ENCODE measurements at regions not wholly inside any gene's neighbourhood (a gene's known extent, or its start where the extent isn't known, plus 50 kb on each side); places are given as distances from the start of the nearest gene placed in this dataset.

- ATAC-seq (no peak), DNase-seq (no peak)
- no peak overlapping the region for H3K4me3 Mint-ChIP-seq
- H3K4me1 Mint-ChIP-seq: no peaks in the 10 kb centered on the region
- peaks cover 2% of the 10 kb centered on the region for H3K9me3 Mint-ChIP-seq (ENCODE audit: low read depth)
- CTCF ChIA-PET: no interaction called here
- H3K27me3 Mint-ChIP-seq: no peaks in the 10 kb centered on the region
- no peak overlapping the region for H3K27ac Mint-ChIP-seq
- no peaks in the 10 kb centered on the region for H3K36me3 Mint-ChIP-seq
These were observed 411.2 kb downstream of the PLPP3 start for GRCh38 chr1:56168176-56168575.

DNA sequence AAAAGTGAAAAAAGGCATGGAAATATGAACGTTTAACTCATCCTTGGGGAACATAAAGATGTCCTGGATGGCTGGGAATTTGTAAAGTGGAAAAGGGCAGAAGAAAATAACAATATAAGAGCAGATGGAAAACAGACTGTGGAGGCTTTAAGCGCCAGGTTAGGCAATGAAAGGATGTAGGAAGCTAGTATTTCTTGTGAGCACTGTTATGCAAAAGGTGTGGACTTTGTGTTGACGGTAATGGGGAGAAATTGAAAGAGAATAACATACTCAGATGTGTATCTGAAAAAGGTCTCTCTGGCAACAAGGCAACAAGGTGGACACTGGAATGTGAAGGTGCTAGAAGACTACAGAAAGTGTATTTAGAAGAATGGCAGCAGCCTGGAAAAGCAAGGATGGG, 411.8 kb downstream of the PLPP3 start:
- no peak for DNase-seq
- CTCF ChIA-PET: no interaction called here
- Mint-ChIP-seq H3K27me3 (no peaks in the 10 kb centered on the region), H3K9me3 (ENCODE audit: low read depth) (peaks cover 2% of the 10 kb centered on the region), H3K4me1 (no peaks in the 10 kb centered on the region), H3K4me3 (no peak overlapping the region), H3K27ac (no peak overlapping the region), H3K36me3 (no peaks in the 10 kb centered on the region)
- ATAC-seq: no peak

DNA sequence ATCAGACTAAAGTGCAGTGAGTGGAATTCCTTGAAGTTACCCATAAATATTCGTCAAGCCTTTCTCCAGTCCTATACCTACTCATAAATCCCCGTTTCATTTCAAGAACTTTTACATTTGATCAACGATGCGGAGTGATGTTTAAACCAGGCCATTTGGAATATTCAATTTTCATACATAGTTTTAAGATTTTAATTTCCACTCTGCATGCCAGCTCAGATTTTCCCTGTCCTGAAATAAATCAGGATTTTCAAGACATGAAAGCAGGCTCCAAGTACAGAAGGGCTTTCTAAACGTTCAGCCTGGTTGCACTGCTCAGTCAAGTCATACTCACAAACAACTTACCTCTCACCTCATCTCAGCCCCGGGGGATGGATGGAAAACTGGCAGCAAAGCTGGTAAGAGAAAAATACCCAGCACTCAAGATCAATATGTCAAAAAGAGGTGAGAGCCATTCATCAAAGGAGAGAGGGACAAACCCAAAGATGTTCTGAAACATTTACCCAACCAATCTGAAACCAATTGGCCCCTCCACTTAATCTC, 418.5 kb downstream of the PLPP3 start:
- ATAC-seq: no peak
- CTCF ChIA-PET: no interaction called here
- no peak for DNase-seq
- Mint-ChIP-seq H3K27ac (no peak overlapping the region), H3K4me1 (no peaks in the 10 kb centered on the region), H3K36me3 (no peaks in the 10 kb centered on the region), H3K27me3 (no peaks in the 10 kb centered on the region), H3K4me3 (no peak overlapping the region), H3K9me3 (ENCODE audit: low read depth) (no peaks in the 10 kb centered on the region)

DNA sequence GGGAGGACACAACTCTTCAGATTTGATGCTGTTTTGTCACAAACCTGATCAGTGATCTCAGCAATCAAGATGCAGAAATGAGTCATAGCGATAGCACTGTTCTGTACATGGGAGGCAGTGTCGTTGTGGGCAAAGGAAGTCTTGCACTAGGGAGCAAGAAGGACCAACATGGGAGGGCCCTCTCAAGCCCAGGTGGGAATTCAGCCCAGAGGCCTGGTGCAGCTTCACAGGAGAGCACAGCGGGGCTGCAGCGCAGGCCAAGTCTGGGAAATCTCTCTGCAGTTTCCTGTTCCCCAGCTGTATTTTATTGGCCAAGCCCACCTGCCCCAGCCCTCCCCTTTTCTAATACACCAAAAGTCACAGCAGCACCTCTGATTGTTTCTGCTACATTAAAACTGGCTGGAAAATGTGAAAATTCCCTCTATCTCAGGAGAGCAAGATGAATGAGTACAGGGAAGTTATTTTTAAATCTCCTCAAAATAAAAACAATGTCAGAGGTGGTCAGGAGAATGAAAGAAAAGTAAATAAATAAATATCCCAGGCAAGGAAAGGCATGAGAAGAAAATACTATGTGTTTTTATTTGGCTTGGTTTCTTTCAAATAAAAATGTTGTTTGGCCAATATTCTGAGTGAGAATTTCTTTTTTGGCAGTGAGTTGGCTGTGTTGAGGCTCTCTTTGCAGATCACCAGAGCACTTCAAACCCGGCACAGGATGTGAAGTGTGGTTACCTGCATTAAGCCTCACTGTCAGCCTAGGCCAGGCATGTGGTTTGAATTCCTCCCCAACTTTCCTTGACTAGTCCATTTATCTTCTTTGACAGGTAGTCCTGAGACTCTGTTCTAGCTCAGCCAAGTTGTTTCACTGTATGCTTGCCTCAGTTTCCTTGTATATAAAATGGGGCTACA, 422.1 kb downstream of the PLPP3 start:
- Mint-ChIP-seq H3K36me3 (no peaks in the 10 kb centered on the region), H3K27ac (no peak overlapping the region), H3K4me3 (no peak overlapping the region), H3K27me3 (no peaks in the 10 kb centered on the region), H3K9me3 (ENCODE audit: low read depth) (no peaks in the 10 kb centered on the region), H3K4me1 (no peaks in the 10 kb centered on the region)
- CTCF ChIA-PET: no interaction called here
- ATAC-seq: no peak
- no peak for DNase-seq

DNA sequence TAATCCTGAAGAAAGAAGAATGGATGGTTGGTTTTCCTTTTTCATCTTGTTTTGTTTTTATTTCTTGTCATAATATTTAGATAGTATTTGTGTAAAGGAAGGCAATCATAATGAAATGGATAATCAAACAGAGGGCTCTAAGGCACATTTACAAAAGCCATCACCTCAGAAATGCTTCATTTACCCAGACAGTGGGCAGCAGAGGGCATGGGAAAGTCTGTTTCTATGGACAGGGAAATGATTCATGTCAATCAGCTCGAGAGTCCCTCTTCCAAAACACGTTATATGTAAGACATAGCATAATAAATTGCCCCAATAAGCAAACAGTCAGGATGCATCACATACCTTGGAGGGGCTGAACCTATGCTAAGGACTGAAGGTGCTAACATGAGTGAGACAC, 426.1 kb downstream of the PLPP3 start:
- Mint-ChIP-seq H3K27me3 (no peaks in the 10 kb centered on the region), H3K4me1 (no peaks in the 10 kb centered on the region), H3K4me3 (no peak overlapping the region), H3K36me3 (no peaks in the 10 kb centered on the region), H3K27ac (no peak overlapping the region), H3K9me3 (ENCODE audit: low read depth) (no peaks in the 10 kb centered on the region)
- CTCF ChIA-PET: no interaction called here
- DNase-seq (no peak), ATAC-seq (no peak)

- H3K4me3 Mint-ChIP-seq: no peak overlapping the region
- no peaks in the 10 kb centered on the region for H3K27me3 Mint-ChIP-seq
- no peak for ATAC-seq
- no peaks in the 10 kb centered on the region for H3K4me1 Mint-ChIP-seq
- H3K27ac Mint-ChIP-seq: no peak overlapping the region
- no peak for DNase-seq
- no peaks in the 10 kb centered on the region for H3K36me3 Mint-ChIP-seq
- CTCF ChIA-PET: no interaction called here
- H3K9me3 Mint-ChIP-seq (ENCODE audit: low read depth): no peaks in the 10 kb centered on the region
These were observed 426.7 kb downstream of the PLPP3 start for GRCh38 chr1:56152635-56153034.

GRCh38 chr1:56151402-56151801, 428.0 kb downstream of the PLPP3 start:
- H3K36me3 Mint-ChIP-seq: no peaks in the 10 kb centered on the region
- no peak overlapping the region for H3K4me3 Mint-ChIP-seq
- no peaks in the 10 kb centered on the region for H3K9me3 Mint-ChIP-seq (ENCODE audit: low read depth)
- DNase-seq (no peak), ATAC-seq (no peak)
- H3K4me1 Mint-ChIP-seq: no peaks in the 10 kb centered on the region
- H3K27ac Mint-ChIP-seq: no peak overlapping the region
- no peaks in the 10 kb centered on the region for H3K27me3 Mint-ChIP-seq
- CTCF ChIA-PET: no interaction called here

- H3K36me3 Mint-ChIP-seq: no peaks in the 10 kb centered on the region
These were observed 428.7 kb downstream of the PLPP3 start for GRCh38 chr1:56150441-56151215.

DNA sequence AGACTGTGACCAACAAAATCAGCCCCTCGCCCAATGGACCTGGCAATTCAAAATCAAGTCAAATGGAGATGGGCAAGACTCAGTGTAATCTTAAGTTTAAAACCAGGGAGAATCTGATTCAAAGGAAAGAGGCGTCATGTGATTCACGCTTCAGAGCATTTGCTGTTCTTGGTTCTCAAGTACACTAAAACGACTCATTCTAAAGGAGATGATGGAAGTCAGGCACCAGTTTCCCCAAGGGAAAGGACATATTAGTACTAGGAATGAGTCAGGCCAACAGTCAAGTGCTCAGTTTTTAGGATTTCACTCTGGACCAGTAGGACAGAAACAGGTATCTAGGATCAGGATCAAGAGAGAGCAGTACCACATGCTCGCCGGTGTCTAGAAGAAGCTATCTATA, 429.6 kb downstream of the PLPP3 start:
- H3K27ac Mint-ChIP-seq: no peak overlapping the region

More at GRCh38 chr1:56150441-56151215, 428.7 kb downstream of the PLPP3 start:
- no peaks in the 10 kb centered on the region for H3K27me3 Mint-ChIP-seq
- H3K4me3 Mint-ChIP-seq: no peak overlapping the region
- ATAC-seq (no peak), DNase-seq (no peak)
- no peak overlapping the region for H3K27ac Mint-ChIP-seq
- CTCF ChIA-PET: no interaction called here
- no peaks in the 10 kb centered on the region for H3K9me3 Mint-ChIP-seq (ENCODE audit: low read depth)
- H3K4me1 Mint-ChIP-seq: no peaks in the 10 kb centered on the region

GRCh38 chr1:56148326-56149193, 430.8 kb downstream of the PLPP3 start:
- no peaks in the 10 kb centered on the region for H3K27me3 Mint-ChIP-seq
- H3K36me3 Mint-ChIP-seq: no peaks in the 10 kb centered on the region
- ATAC-seq (no peak), DNase-seq (no peak)
- no peaks in the 10 kb centered on the region for H3K4me1 Mint-ChIP-seq
- no peak overlapping the region for H3K4me3 Mint-ChIP-seq
- no peak overlapping the region for H3K27ac Mint-ChIP-seq
- CTCF ChIA-PET: no interaction called here
- H3K9me3 Mint-ChIP-seq (ENCODE audit: low read depth): no peaks in the 10 kb centered on the region

More for the DNA sequence above, 429.6 kb downstream of the PLPP3 start:
- Mint-ChIP-seq H3K27me3 (no peaks in the 10 kb centered on the region), H3K4me3 (no peak overlapping the region), H3K9me3 (ENCODE audit: low read depth) (no peaks in the 10 kb centered on the region), H3K36me3 (no peaks in the 10 kb centered on the region), H3K4me1 (no peaks in the 10 kb centered on the region)
- DNase-seq: no peak
- ATAC-seq: no peak
- CTCF ChIA-PET: no interaction called here

- no peak overlapping the region for H3K27ac Mint-ChIP-seq
- no peaks in the 10 kb centered on the region for H3K27me3 Mint-ChIP-seq
- no peak for DNase-seq
- no peak for ATAC-seq
- H3K9me3 Mint-ChIP-seq (ENCODE audit: low read depth): no peaks in the 10 kb centered on the region
- no peaks in the 10 kb centered on the region for H3K36me3 Mint-ChIP-seq
- no peaks in the 10 kb centered on the region for H3K4me1 Mint-ChIP-seq
- CTCF ChIA-PET: no interaction called here
- no peak overlapping the region for H3K4me3 Mint-ChIP-seq
These were observed 431.9 kb downstream of the PLPP3 start for GRCh38 chr1:56147459-56147858.

DNA sequence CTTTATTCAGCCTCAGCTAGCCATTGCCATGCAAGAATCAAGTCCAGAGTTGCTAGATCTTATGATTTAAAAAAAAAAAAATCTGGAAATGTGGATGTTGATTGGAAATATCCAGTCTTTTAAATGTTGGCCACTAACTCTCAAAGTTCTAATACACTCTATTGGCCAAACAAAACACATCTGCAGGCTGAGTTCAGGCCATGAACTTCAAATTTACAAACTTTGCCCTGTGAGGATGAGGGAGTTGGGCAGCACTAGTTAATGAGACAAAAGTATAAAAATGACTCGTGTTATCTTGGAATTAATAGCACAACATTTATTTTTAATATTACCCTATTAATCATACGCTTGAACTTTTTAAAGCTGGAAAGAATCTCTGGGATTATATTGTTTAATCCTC, 432.3 kb downstream of the PLPP3 start:
- no peaks in the 10 kb centered on the region for H3K9me3 Mint-ChIP-seq (ENCODE audit: low read depth)
- H3K4me3 Mint-ChIP-seq: no peak overlapping the region
- CTCF ChIA-PET: no interaction called here
- no peaks in the 10 kb centered on the region for H3K36me3 Mint-ChIP-seq
- ATAC-seq: no peak
- no peaks in the 10 kb centered on the region for H3K4me1 Mint-ChIP-seq
- no peak for DNase-seq
- no peaks in the 10 kb centered on the region for H3K27me3 Mint-ChIP-seq
- H3K27ac Mint-ChIP-seq: no peak overlapping the region

DNA sequence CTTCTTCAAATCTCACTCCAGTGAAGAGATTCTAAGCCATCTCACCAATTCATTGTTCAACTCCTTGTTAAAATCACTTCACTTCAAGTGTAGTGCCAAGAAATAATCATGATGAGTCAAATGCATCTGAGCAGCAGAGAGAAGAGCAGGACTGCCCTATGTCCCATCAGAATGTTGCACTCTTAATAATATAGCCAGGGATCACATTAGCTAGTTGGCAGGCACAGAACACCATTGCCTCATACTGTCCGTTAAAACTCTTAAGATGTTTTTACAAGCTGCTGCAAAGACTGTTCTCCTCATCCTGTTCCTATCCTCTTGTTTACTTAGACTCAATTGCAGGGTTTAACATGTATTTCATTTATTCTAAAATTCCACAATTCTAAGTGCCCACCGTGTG, 432.9 kb downstream of the PLPP3 start:
- H3K9me3 Mint-ChIP-seq (ENCODE audit: low read depth): no peaks in the 10 kb centered on the region
- CTCF ChIA-PET: no interaction called here
- no peak overlapping the region for H3K4me3 Mint-ChIP-seq
- ATAC-seq (no peak), DNase-seq (no peak)
- no peaks in the 10 kb centered on the region for H3K27me3 Mint-ChIP-seq
- no peaks in the 10 kb centered on the region for H3K36me3 Mint-ChIP-seq
- no peak overlapping the region for H3K27ac Mint-ChIP-seq
- H3K4me1 Mint-ChIP-seq: no peaks in the 10 kb centered on the region

Measured in activated CD8-positive, alpha-beta memory T cell treated with anti-CD3 and anti-CD28 coated beads, Interleukin-2, amount 10 ng/mL, durations not matched to agents 7 days and 5 days (primary cell).